ENCODE measurements at regions not wholly inside any gene's neighbourhood (a gene's known extent, or its start where the extent isn't known, plus 50 kb on each side); places are given as distances from the start of the nearest gene placed in this dataset.
"Not testable (repeated sequence)": the region's sequence is repeated elsewhere in the genome, so short reads cannot be mapped to it uniquely, and the experiment has no call there.

DNA sequence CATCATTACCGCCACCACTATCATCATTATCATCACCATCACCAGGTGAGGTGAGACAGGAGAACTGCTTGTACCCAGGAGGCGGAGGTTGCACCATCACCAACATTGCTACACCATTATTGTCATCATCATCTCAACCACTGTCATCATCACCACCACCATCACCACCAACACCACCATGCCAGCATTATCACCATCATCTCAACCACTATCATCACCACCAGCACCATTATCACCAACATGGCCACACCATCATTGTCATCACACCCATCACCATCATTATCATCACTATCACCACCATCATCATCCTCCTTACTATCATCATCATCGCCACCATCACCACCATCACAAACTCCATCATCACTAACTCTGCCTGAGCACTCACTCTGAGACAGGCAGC is 661.8 kb upstream of the DEFB115 start:
- Histone ChIP-seq H3K4me3 (no peak overlapping the region), H3K9me3 (replicated peaks; ENCODE audit: control insufficient read depth, insufficient read depth, low read length) (no peaks in the 10 kb centered on the region; the same call in 2 of the 3 replicates), H3K27me3 (replicated peaks in 1 of 2; ENCODE audit: control insufficient read depth in 2 of 2, insufficient read depth in 2 of 2, low read length in 1 of 2) (no peaks in the 10 kb centered on the region), H3K4me2 (ENCODE audit: control insufficient read depth, insufficient read depth) (no peak overlapping the region), H2AFZ (ENCODE audit: control insufficient read depth, low read depth, low read length) (no peak overlapping the region), H3K79me2 (ENCODE audit: control insufficient read depth, insufficient read depth, low read length) (no peaks in the 10 kb centered on the region), H3K4me1 (ENCODE audit: control insufficient read depth, insufficient read depth, low read length) (no peaks in the 10 kb centered on the region), H3K36me3 (ENCODE audit: control insufficient read depth in 2 of 2, insufficient read depth in 2 of 2, low read length in 1 of 2) (no peaks in the 10 kb centered on the region), H4K20me1 (ENCODE audit: control insufficient read depth, insufficient read depth) (no peaks in the 10 kb centered on the region), H3K27ac (ENCODE audit: control insufficient read depth, insufficient read depth) (no peak overlapping the region), H3K9ac (ENCODE audit: control insufficient read depth, insufficient read depth, low read length) (no peak overlapping the region)
- ChIA-PET RAD21 (ENCODE audit: unreplicated experiment) (no interaction called here), CTCF (no interaction called here), SMC1A (ENCODE audit: uncharacterized antibody, unreplicated experiment) (no interaction called here), POLR2A (no interaction called here)
- intact Hi-C loops (cut with micrococcal nuclease; ENCODE audit: unreplicated experiment) = no loop called here
- in situ Hi-C loops (cut with MboI) = no loop called here
- DNase-seq (ENCODE audit: low read depth, low spot score) (no peak), FAIRE-seq (no peak), ATAC-seq (no peak)
- TF ChIP-seq, protein P1, sequence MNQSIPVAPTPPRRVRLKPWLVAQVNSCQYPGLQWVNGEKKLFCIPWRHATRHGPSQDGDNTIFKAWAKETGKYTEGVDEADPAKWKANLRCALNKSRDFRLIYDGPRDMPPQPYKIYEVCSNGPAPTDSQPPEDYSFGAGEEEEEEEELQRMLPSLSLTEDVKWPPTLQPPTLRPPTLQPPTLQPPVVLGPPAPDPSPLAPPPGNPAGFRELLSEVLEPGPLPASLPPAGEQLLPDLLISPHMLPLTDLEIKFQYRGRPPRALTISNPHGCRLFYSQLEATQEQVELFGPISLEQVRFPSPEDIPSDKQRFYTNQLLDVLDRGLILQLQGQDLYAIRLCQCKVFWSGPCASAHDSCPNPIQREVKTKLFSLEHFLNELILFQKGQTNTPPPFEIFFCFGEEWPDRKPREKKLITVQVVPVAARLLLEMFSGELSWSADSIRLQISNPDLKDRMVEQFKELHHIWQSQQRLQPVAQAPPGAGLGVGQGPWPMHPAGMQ (IDR thresholded peaks at IDR 0.05; ENCODE audit: borderline replicate concordance) = 0 out of 2 replicates have a peak, but pooled peaks have one; percentile 6
- peak; percentile 27; the same call in 1 of the 2 replicates for TF ChIP-seq FOXK2 (IDR thresholded peaks at IDR 0.05)
- no peak for TF ChIP-seq IRF4 (IDR thresholded peaks at IDR 0.05; ENCODE audit: low read depth, low read length)
- no TSS peak for BruUV-seq (replicated peaks)
- WGBS (ENCODE audit: insufficient coverage, insufficient replicate concordance, low lambda C conversion rate, missing lambda C conversion rate) = 25% methylated on average over 3 of the region's 3 CpGs

DNA sequence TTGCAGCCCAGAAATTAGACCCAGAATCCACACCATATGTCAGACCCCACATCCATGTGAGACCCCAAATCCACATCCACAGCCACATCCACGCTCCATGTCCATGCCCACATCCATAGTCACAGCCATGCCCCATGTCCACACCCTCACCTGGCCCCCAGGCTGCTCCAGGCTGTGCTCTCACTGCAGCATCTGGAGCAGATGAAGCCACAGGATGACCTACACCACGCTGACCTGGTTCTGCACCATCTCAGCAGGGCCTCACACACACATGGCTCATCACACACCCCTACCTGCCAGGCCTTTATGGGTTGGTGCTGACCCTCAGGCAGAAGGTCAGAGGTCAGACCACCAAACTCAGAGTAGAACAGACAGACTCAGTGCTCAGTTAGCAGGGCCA is 660.0 kb upstream of the DEFB115 start:
- H3K4me1 ChIP-seq (ENCODE audit: control insufficient read depth, insufficient read depth, low read length); CTCF ChIA-PET; H2AFZ ChIP-seq (ENCODE audit: control insufficient read depth, low read depth, low read length); H3K9me3 ChIP-seq (replicated peaks; ENCODE audit: control insufficient read depth, insufficient read depth, low read length); BruUV-seq (replicated peaks); DNase-seq (ENCODE audit: low read depth, low spot score); H3K79me2 ChIP-seq (ENCODE audit: control insufficient read depth, insufficient read depth, low read length); FAIRE-seq; POLR2A ChIA-PET; SMC1A ChIA-PET (ENCODE audit: uncharacterized antibody, unreplicated experiment); H3K9ac ChIP-seq (ENCODE audit: control insufficient read depth, insufficient read depth, low read length); H3K27me3 ChIP-seq (replicated peaks in 1 of 2; ENCODE audit: control insufficient read depth in 2 of 2, insufficient read depth in 2 of 2, low read length in 1 of 2); ATAC-seq; H3K4me2 ChIP-seq (ENCODE audit: control insufficient read depth, insufficient read depth); H3K36me3 ChIP-seq (ENCODE audit: control insufficient read depth in 2 of 2, insufficient read depth in 2 of 2, low read length in 1 of 2); intact Hi-C loops (cut with micrococcal nuclease; ENCODE audit: unreplicated experiment); H3K4me3 ChIP-seq; RAD21 ChIA-PET (ENCODE audit: unreplicated experiment); in situ Hi-C loops (cut with MboI); H3K27ac ChIP-seq (ENCODE audit: control insufficient read depth, insufficient read depth); H4K20me1 ChIP-seq (ENCODE audit: control insufficient read depth, insufficient read depth): not testable (repeated sequence)
- 6% methylated on average over 2 of the region's 2 CpGs for WGBS (ENCODE audit: insufficient coverage, insufficient replicate concordance, low lambda C conversion rate, missing lambda C conversion rate)
